GM19328 (cell line): ENCODE measurements at regions not wholly inside any gene's neighbourhood (a gene's known extent, or its start where the extent isn't known, plus 50 kb on each side); places are given as distances from the start of the nearest gene placed in this dataset.

Source experiments
- ATAC-seq: cut with Tn5 transposase; IDR thresholded peaks from one replicate; pipeline ENCODE4 v1.9.1; 2021; ENCODE audit warnings: mild to moderate bottlenecking, moderate library complexity; ENCODE audit not compliant: unreplicated experiment

- no peak for ATAC-seq
Measured at GRCh38 chr13:68696907-68697306, 1410.7 kb upstream of the ATXN8OS start.

GRCh38 chr13:68692049-68692448, 1415.6 kb upstream of the ATXN8OS start:
- ATAC-seq = no peak

- ATAC-seq = no peak
Measured at GRCh38 chr13:68690567-68690966, 1417.1 kb upstream of the ATXN8OS start.

GRCh38 chr13:68676513-68677115, 1431.0 kb upstream of the ATXN8OS start:
- no peak for ATAC-seq

GRCh38 chr13:68675209-68675608, 1432.4 kb upstream of the ATXN8OS start:
- no peak for ATAC-seq

- no peak for ATAC-seq
Measured at GRCh38 chr13:68667863-68668262, 1437.7 kb upstream of the PCDH9 start.

GRCh38 chr13:68666774-68667397, 1436.8 kb upstream of the PCDH9 start:
- ATAC-seq = no peak

- no peak for ATAC-seq
Measured at GRCh38 chr13:68645814-68646213, 1415.7 kb upstream of the PCDH9 start.

- no peak for ATAC-seq
Measured at GRCh38 chr13:68644611-68645010, 1414.5 kb upstream of the PCDH9 start.

- no peak for ATAC-seq
Measured at GRCh38 chr13:68636784-68637183, 1406.6 kb upstream of the PCDH9 start.

- ATAC-seq = no peak
Measured at GRCh38 chr13:68628994-68629393, 1398.9 kb upstream of the PCDH9 start.

GRCh38 chr13:68627379-68627778, 1397.2 kb upstream of the PCDH9 start:
- ATAC-seq = no peak

GRCh38 chr13:68616600-68617222, 1386.6 kb upstream of the PCDH9 start:
- ATAC-seq = no peak

GRCh38 chr13:68609661-68610060, 1379.5 kb upstream of the PCDH9 start:
- ATAC-seq = no peak

GRCh38 chr13:68608147-68608546, 1378.0 kb upstream of the PCDH9 start:
- ATAC-seq = no peak

- no peak for ATAC-seq
Measured at GRCh38 chr13:68597641-68598040, 1367.5 kb upstream of the PCDH9 start.

- peak; percentile 100 for ATAC-seq
Measured at GRCh38 chr13:68588623-68589022, 1358.5 kb upstream of the PCDH9 start.

GRCh38 chr13:68584776-68585175, 1354.6 kb upstream of the PCDH9 start:
- no peak for ATAC-seq

GRCh38 chr13:68574053-68574452, 1343.9 kb upstream of the PCDH9 start:
- ATAC-seq = no peak

- no peak for ATAC-seq
Measured at GRCh38 chr13:68551701-68552522, 1321.8 kb upstream of the PCDH9 start.

GRCh38 chr13:68550330-68550729, 1320.2 kb upstream of the PCDH9 start:
- no peak for ATAC-seq

- no peak for ATAC-seq
Measured at GRCh38 chr13:68540244-68540643, 1310.1 kb upstream of the PCDH9 start.
